NT2/D1 (cell line): ENCODE measurements at regions not wholly inside any gene's neighbourhood (a gene's known extent, or its start where the extent isn't known, plus 50 kb on each side); places are given as distances from the start of the nearest gene placed in this dataset.

Experiments used
- SUZ12 ChIP-seq: IDR thresholded peaks from 2 replicates; pipeline ENCODE4 v1.6.1; 2011; ENCODE audit not compliant: insufficient read length, insufficient read depth; ENCODE audit errors: extremely low read depth
- ZNF274 ChIP-seq: IDR thresholded peaks from 2 replicates; pipeline ENCODE4 v1.6.1; 2011; ENCODE audit warnings: mild to moderate bottlenecking, low read depth, low read length

- TF ChIP-seq SUZ12 (no peak), ZNF274 (no peak)
Measured at GRCh38 chrX:128818690-128819089, 704.6 kb downstream of the SMARCA1 start.
